ENCODE measurements at regions not wholly inside any gene's neighbourhood (a gene's known extent, or its start where the extent isn't known, plus 50 kb on each side); places are given as distances from the start of the nearest gene placed in this dataset.

DNA sequence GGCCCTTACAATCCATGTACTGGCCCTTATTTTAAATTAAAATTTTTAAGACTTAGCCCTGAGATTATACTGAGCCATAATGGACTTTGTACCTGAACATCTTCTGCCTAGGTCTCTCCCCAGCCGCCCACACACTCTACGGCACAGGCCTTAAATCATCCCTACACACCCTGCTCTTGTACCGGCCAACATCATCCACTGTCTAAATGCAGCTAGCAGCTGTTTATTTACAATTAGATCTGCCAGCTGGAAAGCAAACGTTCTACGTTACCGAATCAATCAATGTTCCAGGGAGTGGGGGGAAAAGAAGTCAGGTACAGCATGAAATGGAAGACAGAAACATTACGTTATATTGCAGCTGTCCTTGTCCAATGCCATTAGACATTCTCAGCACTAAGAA lies 88.4 kb upstream of the GRAMD2B start:
- no peaks in the 10 kb centered on the region for H3K36me3 ChIP-seq
- TF ChIP-seq, protein P1, sequence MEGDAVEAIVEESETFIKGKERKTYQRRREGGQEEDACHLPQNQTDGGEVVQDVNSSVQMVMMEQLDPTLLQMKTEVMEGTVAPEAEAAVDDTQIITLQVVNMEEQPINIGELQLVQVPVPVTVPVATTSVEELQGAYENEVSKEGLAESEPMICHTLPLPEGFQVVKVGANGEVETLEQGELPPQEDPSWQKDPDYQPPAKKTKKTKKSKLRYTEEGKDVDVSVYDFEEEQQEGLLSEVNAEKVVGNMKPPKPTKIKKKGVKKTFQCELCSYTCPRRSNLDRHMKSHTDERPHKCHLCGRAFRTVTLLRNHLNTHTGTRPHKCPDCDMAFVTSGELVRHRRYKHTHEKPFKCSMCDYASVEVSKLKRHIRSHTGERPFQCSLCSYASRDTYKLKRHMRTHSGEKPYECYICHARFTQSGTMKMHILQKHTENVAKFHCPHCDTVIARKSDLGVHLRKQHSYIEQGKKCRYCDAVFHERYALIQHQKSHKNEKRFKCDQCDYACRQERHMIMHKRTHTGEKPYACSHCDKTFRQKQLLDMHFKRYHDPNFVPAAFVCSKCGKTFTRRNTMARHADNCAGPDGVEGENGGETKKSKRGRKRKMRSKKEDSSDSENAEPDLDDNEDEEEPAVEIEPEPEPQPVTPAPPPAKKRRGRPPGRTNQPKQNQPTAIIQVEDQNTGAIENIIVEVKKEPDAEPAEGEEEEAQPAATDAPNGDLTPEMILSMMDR (IDR thresholded peaks at IDR 0.05): no peak
- no peaks in the 10 kb centered on the region for H3K9me3 ChIP-seq
- no peak for DNase-seq (ENCODE audit: low spot score in 2 of 2)
- no peak overlapping the region for H3K27ac ChIP-seq
- H3K4me1 ChIP-seq: peaks cover 0 to 4% (median 2%) of the 10 kb centered on the region in 4 donors
- WGBS, 2 donors: 82 to 85% methylated on average over 7 of the region's 7 CpGs
- no peaks in the 10 kb centered on the region for H3K27me3 ChIP-seq
- no peak overlapping the region for H3K4me3 ChIP-seq

DNA sequence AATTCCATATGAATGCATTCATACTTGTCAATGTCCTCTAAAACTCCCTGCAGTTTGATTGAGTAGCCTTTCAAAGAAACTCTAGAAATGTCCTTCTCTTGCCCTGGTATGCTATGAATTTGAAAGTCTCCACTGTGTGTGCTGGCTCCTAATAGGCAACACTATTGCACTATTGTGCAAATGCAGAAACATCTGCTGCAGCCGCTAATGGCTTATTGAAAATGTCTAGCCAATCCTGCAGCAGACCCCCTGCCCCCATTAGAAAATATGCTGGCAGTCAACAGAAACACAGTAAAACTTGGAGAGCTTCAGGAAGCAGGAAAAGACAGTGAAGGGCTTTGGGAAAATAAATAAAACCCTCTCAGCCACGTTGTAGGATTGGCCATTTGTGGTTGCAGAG lies 87.3 kb upstream of the GRAMD2B start:
- Histone ChIP-seq H3K4me1 (peaks cover 0 to 4% (median 2%) of the 10 kb centered on the region in 4 donors), H3K36me3 (no peaks in the 10 kb centered on the region), H3K9me3 (no peaks in the 10 kb centered on the region), H3K27ac (no peak overlapping the region), H3K4me3 (no peak overlapping the region), H3K27me3 (no peaks in the 10 kb centered on the region)
- no peak for TF ChIP-seq EP300 (IDR thresholded peaks at IDR 0.05)
- TF ChIP-seq, protein P1 (IDR thresholded peaks at IDR 0.05): no peak
- TF ChIP-seq POLR2A (IDR thresholded peaks at IDR 0.05): no peak
- no peak for DNase-seq (ENCODE audit: low spot score in 2 of 2)
- 26 to 33% methylated on average over 2 of the region's 2 CpGs for WGBS, 2 donors

DNA sequence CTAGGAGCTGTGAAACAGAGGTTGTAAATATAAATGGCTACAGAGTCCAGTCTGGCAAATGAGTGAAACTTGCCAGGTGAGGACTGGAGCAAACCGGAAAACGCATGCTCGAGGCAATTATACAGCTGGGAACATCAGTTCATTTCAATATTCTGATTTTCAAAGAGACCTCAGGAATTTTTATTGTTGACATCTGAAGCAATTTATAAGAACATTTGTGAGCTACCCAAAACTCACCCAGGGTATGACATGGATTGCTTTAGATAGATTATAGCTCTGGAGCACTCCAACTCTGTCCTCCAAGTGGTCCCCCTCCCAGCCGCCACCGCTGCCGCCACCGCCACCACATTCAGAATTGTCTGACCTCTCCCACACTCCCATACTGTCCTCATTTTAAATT lies 84.6 kb upstream of the GRAMD2B start:
- no peak overlapping the region for H3K27ac ChIP-seq
- H3K4me1 ChIP-seq: peaks cover 0 to 4% (median 2%) of the 10 kb centered on the region in 4 donors
- no peaks in the 10 kb centered on the region for H3K9me3 ChIP-seq
- H3K27me3 ChIP-seq: no peaks in the 10 kb centered on the region
- 69 to 77% methylated on average over 7 of the region's 7 CpGs for WGBS, 2 donors
- no peak for DNase-seq (ENCODE audit: low spot score in 2 of 2)
- H3K36me3 ChIP-seq: no peaks in the 10 kb centered on the region
- TF ChIP-seq, protein P1 (IDR thresholded peaks at IDR 0.05): no peak
- no peak for TF ChIP-seq EP300 (IDR thresholded peaks at IDR 0.05)
- no peak for TF ChIP-seq POLR2A (IDR thresholded peaks at IDR 0.05)
- H3K4me3 ChIP-seq: no peak overlapping the region

DNA sequence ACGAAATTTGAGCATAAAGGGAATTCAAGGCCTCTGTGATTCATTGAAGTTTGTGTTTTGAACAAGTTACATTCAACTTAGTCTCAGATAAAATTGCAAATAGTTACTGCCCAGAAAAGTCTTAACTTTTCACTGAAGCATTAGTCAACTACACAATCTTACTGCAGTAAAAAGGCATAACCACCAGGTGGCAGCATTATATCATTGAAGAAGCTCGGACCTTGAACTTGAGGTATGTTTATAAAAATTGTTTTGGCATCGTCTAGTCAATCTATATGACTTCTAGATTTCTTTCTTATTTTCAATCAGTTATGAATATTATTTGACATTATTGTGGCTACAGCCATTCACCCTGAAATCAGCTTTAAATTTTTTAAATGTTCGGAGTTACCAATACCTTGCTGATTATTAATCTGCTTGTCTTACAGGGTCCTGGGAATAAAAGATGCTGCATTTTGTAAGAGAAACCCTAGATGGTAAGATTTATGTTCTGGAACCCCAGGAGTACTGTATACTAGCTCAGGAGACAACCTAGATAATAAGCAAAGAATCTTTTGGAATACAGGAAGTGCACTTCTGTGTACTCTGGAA lies 83.9 kb upstream of the GRAMD2B start:
- Histone ChIP-seq H3K4me1 (peaks cover 0 to 4% (median 2%) of the 10 kb centered on the region in 4 donors), H3K4me3 (no peak overlapping the region), H3K27ac (no peak overlapping the region), H3K36me3 (no peaks in the 10 kb centered on the region), H3K27me3 (no peaks in the 10 kb centered on the region), H3K9me3 (no peaks in the 10 kb centered on the region)
- 24 to 27% methylated on average over 4 of the region's 4 CpGs for WGBS, 2 donors
- TF ChIP-seq, protein P1 (IDR thresholded peaks at IDR 0.05): peak; percentile 77 to 87 (median 77)
- TF ChIP-seq EP300 (IDR thresholded peaks at IDR 0.05): no peak
- peak in 1 of 2 donors; percentile 87 for DNase-seq (ENCODE audit: low spot score in 2 of 2)

DNA sequence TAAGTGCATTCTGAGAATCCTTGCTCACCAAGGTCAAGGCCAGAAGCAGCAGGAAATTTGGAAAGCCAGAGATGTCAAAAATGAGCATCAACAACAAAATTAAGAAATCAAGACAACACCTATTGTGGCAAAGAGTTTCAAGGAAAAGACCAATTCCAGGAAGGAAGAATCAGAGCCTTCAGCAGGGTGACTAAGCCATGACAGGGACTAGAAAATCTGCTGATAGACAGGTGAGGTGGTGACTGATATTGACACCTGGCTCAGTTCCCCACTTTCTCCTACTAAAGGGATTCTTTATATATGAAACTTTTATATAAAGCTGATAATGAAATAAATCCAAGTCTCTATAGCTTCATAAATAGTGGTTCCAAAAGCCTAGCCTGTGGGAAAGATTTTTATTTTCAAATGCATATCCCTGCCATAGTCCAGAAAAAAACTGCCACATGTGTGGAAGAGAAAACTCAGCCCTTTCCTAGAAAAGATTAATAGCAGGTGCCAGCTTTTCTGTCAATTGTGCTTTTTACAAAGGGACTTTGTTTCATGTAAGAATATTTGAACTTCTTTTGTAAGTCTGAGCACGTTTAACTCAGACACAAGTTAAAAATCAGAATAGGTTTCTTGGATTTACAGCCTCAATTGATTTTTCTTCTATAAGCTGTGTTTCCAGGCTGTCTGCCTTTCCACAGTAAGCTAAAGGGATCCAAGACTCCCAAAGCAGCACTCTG lies 81.1 kb upstream of the GRAMD2B start:
- TF ChIP-seq, protein P1 (IDR thresholded peaks at IDR 0.05): no peak
- no peak overlapping the region for H3K27ac ChIP-seq
- H3K27me3 ChIP-seq: no peaks in the 10 kb centered on the region
- 15 to 21% methylated on average over 1 of the region's 1 CpG for WGBS, 2 donors
- no peak for DNase-seq (ENCODE audit: low spot score in 2 of 2)
- H3K4me3 ChIP-seq: no peak overlapping the region
- H3K4me1 ChIP-seq: peaks cover 0 to 4% (median 0%) of the 10 kb centered on the region in 4 donors
- H3K36me3 ChIP-seq: no peaks in the 10 kb centered on the region
- no peaks in the 10 kb centered on the region for H3K9me3 ChIP-seq

Data from tibial nerve (tissue), 4 donors.